ENCODE measurements at regions not wholly inside any gene's neighbourhood (a gene's known extent, or its start where the extent isn't known, plus 50 kb on each side); places are given as distances from the start of the nearest gene placed in this dataset.

DNA sequence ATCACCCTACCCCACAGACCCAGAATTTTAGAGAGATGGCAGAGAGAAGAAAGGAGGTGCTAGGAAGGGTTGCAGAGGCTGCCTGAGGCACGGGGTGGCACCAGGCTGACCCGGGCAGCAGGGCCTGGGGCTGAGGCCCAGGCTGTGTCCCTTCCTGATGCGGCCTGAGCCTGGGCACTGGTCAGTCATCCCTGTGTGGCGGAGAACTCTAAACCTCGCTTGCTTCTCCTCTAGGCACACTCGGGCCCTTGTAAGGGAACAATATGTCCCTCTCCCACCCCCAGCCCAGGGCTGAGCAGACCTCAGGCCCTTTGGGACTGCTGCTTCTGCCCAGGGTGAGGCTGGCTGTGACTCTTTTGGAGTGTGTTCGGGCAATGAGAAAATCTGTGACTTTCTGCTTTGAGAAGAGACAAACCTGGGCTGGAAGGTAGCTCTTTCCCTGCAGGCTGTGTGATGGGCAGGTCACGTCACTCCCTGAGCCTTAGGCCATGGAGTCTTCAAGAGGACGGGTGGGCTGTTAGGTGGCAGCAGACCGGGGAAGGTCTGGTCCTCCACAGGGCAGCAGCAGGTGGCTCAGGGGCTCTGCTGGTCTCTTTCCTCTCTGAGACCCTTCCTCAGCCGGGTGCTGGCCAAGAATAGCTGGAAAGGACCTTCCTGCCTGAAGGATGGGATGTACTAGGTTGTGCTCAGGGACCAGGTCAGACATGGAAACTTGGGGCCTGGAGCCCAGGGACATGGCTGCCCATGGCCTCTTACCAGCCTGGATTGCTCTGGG, 96.8 kb downstream of the GLI2 start:
- TF ChIP-seq, protein P1, sequence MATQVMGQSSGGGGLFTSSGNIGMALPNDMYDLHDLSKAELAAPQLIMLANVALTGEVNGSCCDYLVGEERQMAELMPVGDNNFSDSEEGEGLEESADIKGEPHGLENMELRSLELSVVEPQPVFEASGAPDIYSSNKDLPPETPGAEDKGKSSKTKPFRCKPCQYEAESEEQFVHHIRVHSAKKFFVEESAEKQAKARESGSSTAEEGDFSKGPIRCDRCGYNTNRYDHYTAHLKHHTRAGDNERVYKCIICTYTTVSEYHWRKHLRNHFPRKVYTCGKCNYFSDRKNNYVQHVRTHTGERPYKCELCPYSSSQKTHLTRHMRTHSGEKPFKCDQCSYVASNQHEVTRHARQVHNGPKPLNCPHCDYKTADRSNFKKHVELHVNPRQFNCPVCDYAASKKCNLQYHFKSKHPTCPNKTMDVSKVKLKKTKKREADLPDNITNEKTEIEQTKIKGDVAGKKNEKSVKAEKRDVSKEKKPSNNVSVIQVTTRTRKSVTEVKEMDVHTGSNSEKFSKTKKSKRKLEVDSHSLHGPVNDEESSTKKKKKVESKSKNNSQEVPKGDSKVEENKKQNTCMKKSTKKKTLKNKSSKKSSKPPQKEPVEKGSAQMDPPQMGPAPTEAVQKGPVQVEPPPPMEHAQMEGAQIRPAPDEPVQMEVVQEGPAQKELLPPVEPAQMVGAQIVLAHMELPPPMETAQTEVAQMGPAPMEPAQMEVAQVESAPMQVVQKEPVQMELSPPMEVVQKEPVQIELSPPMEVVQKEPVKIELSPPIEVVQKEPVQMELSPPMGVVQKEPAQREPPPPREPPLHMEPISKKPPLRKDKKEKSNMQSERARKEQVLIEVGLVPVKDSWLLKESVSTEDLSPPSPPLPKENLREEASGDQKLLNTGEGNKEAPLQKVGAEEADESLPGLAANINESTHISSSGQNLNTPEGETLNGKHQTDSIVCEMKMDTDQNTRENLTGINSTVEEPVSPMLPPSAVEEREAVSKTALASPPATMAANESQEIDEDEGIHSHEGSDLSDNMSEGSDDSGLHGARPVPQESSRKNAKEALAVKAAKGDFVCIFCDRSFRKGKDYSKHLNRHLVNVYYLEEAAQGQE (IDR thresholded peaks at IDR 0.05), result no peak
- TF ChIP-seq BHLHE40 (IDR thresholded peaks at IDR 0.05; ENCODE audit: low read depth, low read length), result no peak
- TF ChIP-seq JUN (IDR thresholded peaks at IDR 0.05), result no peak
- no peak for TF ChIP-seq EP300 (IDR thresholded peaks at IDR 0.05)
- no peak for TF ChIP-seq POLR2A (IDR thresholded peaks at IDR 0.05; ENCODE audit: low read length)
- TF ChIP-seq, protein P2, sequence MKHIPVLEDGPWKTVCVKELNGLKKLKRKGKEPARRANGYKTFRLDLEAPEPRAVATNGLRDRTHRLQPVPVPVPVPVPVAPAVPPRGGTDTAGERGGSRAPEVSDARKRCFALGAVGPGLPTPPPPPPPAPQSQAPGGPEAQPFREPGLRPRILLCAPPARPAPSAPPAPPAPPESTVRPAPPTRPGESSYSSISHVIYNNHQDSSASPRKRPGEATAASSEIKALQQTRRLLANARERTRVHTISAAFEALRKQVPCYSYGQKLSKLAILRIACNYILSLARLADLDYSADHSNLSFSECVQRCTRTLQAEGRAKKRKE (CRISPR knock-in tag; IDR thresholded peaks at IDR 0.05; ENCODE audit: low read depth), result no peak
- TF ChIP-seq, protein P3, sequence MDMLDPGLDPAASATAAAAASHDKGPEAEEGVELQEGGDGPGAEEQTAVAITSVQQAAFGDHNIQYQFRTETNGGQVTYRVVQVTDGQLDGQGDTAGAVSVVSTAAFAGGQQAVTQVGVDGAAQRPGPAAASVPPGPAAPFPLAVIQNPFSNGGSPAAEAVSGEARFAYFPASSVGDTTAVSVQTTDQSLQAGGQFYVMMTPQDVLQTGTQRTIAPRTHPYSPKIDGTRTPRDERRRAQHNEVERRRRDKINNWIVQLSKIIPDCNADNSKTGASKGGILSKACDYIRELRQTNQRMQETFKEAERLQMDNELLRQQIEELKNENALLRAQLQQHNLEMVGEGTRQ (IDR thresholded peaks at IDR 0.05), result no peak
- TF ChIP-seq, protein P4, sequence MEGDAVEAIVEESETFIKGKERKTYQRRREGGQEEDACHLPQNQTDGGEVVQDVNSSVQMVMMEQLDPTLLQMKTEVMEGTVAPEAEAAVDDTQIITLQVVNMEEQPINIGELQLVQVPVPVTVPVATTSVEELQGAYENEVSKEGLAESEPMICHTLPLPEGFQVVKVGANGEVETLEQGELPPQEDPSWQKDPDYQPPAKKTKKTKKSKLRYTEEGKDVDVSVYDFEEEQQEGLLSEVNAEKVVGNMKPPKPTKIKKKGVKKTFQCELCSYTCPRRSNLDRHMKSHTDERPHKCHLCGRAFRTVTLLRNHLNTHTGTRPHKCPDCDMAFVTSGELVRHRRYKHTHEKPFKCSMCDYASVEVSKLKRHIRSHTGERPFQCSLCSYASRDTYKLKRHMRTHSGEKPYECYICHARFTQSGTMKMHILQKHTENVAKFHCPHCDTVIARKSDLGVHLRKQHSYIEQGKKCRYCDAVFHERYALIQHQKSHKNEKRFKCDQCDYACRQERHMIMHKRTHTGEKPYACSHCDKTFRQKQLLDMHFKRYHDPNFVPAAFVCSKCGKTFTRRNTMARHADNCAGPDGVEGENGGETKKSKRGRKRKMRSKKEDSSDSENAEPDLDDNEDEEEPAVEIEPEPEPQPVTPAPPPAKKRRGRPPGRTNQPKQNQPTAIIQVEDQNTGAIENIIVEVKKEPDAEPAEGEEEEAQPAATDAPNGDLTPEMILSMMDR (IDR thresholded peaks at IDR 0.05), result no peak
- no peak for TF ChIP-seq RAD21 (conservative IDR thresholded peaks at IDR 0.05 in 1 of 2, IDR thresholded peaks at IDR 0.05 in 1 of 2)
- TF ChIP-seq EHMT2 (IDR thresholded peaks at IDR 0.05; ENCODE audit: low read depth), result no peak
- TF ChIP-seq, protein P5, sequence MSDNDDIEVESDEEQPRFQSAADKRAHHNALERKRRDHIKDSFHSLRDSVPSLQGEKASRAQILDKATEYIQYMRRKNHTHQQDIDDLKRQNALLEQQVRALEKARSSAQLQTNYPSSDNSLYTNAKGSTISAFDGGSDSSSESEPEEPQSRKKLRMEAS (IDR thresholded peaks at IDR 0.05), result no peak
- no peak for TF ChIP-seq HOXA7 (CRISPR knock-in tag; IDR thresholded peaks at IDR 0.05)
